ENCODE measurements at regions not wholly inside any gene's neighbourhood (a gene's known extent, or its start where the extent isn't known, plus 50 kb on each side); places are given as distances from the start of the nearest gene placed in this dataset.

GRCh38 chr9:7491641-7492040, 307.9 kb downstream of the DMAC1 start:
- TF ChIP-seq, protein P1, sequence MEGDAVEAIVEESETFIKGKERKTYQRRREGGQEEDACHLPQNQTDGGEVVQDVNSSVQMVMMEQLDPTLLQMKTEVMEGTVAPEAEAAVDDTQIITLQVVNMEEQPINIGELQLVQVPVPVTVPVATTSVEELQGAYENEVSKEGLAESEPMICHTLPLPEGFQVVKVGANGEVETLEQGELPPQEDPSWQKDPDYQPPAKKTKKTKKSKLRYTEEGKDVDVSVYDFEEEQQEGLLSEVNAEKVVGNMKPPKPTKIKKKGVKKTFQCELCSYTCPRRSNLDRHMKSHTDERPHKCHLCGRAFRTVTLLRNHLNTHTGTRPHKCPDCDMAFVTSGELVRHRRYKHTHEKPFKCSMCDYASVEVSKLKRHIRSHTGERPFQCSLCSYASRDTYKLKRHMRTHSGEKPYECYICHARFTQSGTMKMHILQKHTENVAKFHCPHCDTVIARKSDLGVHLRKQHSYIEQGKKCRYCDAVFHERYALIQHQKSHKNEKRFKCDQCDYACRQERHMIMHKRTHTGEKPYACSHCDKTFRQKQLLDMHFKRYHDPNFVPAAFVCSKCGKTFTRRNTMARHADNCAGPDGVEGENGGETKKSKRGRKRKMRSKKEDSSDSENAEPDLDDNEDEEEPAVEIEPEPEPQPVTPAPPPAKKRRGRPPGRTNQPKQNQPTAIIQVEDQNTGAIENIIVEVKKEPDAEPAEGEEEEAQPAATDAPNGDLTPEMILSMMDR (optimal IDR thresholded peaks at IDR 0.05 in 1 of 3, IDR thresholded peaks at IDR 0.05 in 1 of 3, conservative IDR thresholded peaks at IDR 0.05 in 1 of 3; ENCODE audit: extremely low read depth in 1 of 3, insufficient read depth in 2 of 3, low read length in 3 of 3), result no peak
- TF ChIP-seq EZH2 (IDR thresholded peaks at IDR 0.05; ENCODE audit: low read length), result no peak

All from keratinocyte (primary cell).